A673 (cell line): ENCODE measurements at regions not wholly inside any gene's neighbourhood (a gene's known extent, or its start where the extent isn't known, plus 50 kb on each side); places are given as distances from the start of the nearest gene placed in this dataset.

Source experiments
- BruUV-seq: library from RNA; stranded (reverse); fragments of 400-500 nt; replicated peaks from 2 replicates; lab custom pipeline; 2021; lab: Mats Ljungman, UMichigan
- CTCF ChIA-PET: fragments of 300-600 bp; sonication (Branson Sonifier 250); formaldehyde crosslinking; loops from one replicate; lab custom pipeline; 2022; ENCODE audit warnings: antibody characterized with exemption; lab: Charles Lee
- POLR2A ChIA-PET: fragments of 300-600 bp; sonication (Branson Sonifier 250); formaldehyde crosslinking; loops from one replicate; lab custom pipeline; 2022; ENCODE audit warnings: antibody characterized with exemption; ENCODE audit not compliant: low non-redundant PET; lab: Charles Lee
- DNase-seq: peaks from one replicate; pipeline ENCODE4 v3.0.0-alpha.2; 2015; ENCODE audit warnings: low spot score
- H3K27ac ChIP-seq: fragments of 200-600 bp; sonication (generic); 2 replicates; pipeline ENCODE4 v1.5.1; 2016; ENCODE audit warnings: mixed run types, low read depth, mild to moderate bottlenecking, mixed read lengths, antibody characterized with exemption, low read length; ENCODE audit not compliant: poor library complexity, severe bottlenecking
- H3K27me3 ChIP-seq: fragments of 200-600 bp; sonication (generic); replicated peaks from 2 replicates; pipeline ENCODE4 v1.6.1; 2017; ENCODE audit warnings: mixed run types, low read depth, mild to moderate bottlenecking, mixed read lengths, antibody characterized with exemption, low read length; ENCODE audit not compliant: insufficient read depth, poor library complexity
- H3K36me3 ChIP-seq: fragments of 200-600 bp; sonication (generic); 2 replicates; pipeline ENCODE4 v1.6.1; 2016; ENCODE audit warnings: mixed run types, mild to moderate bottlenecking, mixed read lengths, antibody characterized with exemption, low read length; ENCODE audit not compliant: insufficient read depth, poor library complexity, severe bottlenecking
- H3K4me1 ChIP-seq: fragments of 200-600 bp; sonication (generic); 2 replicates; pipeline ENCODE4 v1.6.1; 2017; ENCODE audit warnings: mixed run types, mild to moderate bottlenecking, mixed read lengths, antibody characterized with exemption, low read length; ENCODE audit not compliant: insufficient read depth, poor library complexity, severe bottlenecking
- H3K4me3 ChIP-seq: fragments of 200-600 bp; sonication (generic); 2 replicates; pipeline ENCODE4 v1.5.1; 2016; ENCODE audit warnings: low read depth, mixed run types, mild to moderate bottlenecking, mixed read lengths, low read length; ENCODE audit not compliant: poor library complexity, severe bottlenecking
- H3K9me3 ChIP-seq: fragments of 200-600 bp; sonication (generic); 2 replicates; pipeline ENCODE4 v1.6.1; 2016; ENCODE audit warnings: mixed run types, low read depth, mild to moderate bottlenecking, mixed read lengths, antibody characterized with exemption, low read length; ENCODE audit not compliant: poor library complexity, severe bottlenecking
- CTCF ChIP-seq: fragments of 300-800, 200-600 bp; sonication (generic); conservative IDR thresholded peaks from 2 replicates; pipeline ENCODE4 v1.5.1; 2017; ENCODE audit warnings: low read depth, mild to moderate bottlenecking, antibody characterized with exemption, low read length, moderate library complexity, mixed read lengths
- EZH2 ChIP-seq: fragments of 200-600 bp; sonication (generic); IDR thresholded peaks from 2 replicates; pipeline ENCODE4 v1.6.1; 2017; ENCODE audit warnings: borderline replicate concordance, low read depth, mild to moderate bottlenecking, mixed read lengths, antibody characterized with exemption, low read length; ENCODE audit not compliant: poor library complexity, severe bottlenecking
- intact Hi-C: fragments of 100-400 bp; cut with micrococcal nuclease; formaldehyde crosslinking; loops from one replicate; pipeline ENCODE4 v1.10.0; 2022; ENCODE audit not compliant: unreplicated experiment

GRCh38 chr6:169029861-169030260 lies 223.8 kb downstream of the THBS2 start:
- no peaks in the 10 kb centered on the region for H3K36me3 ChIP-seq
- no peak overlapping the region for H3K4me3 ChIP-seq
- ChIA-PET CTCF (no interaction called here), POLR2A (no interaction called here)
- no peaks in the 10 kb centered on the region for H3K9me3 ChIP-seq
- intact Hi-C loops = no loop called here
- BruUV-seq = no TSS peak
- H3K27ac ChIP-seq = no peak overlapping the region
- TF ChIP-seq EZH2 (no peak), CTCF (no peak)
- DNase-seq = no peak
- no peaks in the 10 kb centered on the region for H3K4me1 ChIP-seq
- H3K27me3 ChIP-seq = no peaks in the 10 kb centered on the region

DNA sequence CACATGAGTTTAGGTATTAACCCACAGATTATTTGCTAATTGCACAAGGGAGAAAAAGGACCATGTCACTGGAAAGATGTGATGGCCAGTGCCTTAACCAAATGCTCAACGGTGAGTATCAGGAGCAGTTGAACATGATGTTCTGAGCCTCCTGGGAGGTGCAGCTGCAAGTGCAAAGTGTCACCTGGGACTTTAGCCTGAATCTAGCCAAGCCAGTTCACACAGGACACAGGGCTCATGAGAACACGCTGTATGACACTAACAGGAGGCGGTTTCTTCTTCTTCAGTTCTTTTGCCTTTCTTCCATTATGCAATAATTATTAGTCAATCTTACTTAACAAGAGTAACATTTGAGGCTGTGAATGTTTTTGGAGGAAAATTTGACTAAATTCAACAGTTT lies 225.3 kb downstream of the THBS2 start:
- no TSS peak for BruUV-seq
- Histone ChIP-seq H3K36me3 (no peaks in the 10 kb centered on the region), H3K27ac (no peak overlapping the region), H3K27me3 (no peaks in the 10 kb centered on the region), H3K4me1 (no peaks in the 10 kb centered on the region), H3K9me3 (peaks cover 5% of the 10 kb centered on the region), H3K4me3 (no peak overlapping the region)
- no peak for DNase-seq
- ChIA-PET CTCF (no interaction called here), POLR2A (no interaction called here)
- TF ChIP-seq EZH2 (no peak), CTCF (no peak)
- intact Hi-C loops = no loop called here

DNA sequence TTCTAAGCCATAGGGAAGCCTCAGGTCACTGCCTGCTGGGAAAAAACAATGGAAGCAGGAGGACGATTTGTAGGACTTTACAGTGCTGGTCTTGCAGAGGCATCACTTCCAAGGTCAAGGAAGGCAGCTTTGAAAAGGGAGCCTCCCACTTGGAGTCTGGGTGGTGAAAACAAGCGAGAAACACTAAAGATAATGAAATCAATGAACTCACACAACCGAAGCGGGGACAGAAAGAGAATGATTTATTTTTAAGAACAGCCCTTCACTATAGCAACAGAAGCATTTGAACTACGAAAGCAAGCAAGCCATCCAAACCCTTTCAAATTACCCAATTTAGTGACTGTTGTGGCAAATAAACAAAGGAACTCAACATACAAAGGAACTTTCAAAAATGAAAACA lies 227.5 kb downstream of the THBS2 start:
- H3K27me3 ChIP-seq = no peaks in the 10 kb centered on the region
- BruUV-seq = no TSS peak
- CTCF ChIA-PET = no interaction called here
- intact Hi-C loops = no loop called here
- H3K27ac ChIP-seq = no peak overlapping the region
- H3K9me3 ChIP-seq = peaks cover 5% of the 10 kb centered on the region
- H3K36me3 ChIP-seq = no peaks in the 10 kb centered on the region
- POLR2A ChIA-PET = no interaction called here
- H3K4me1 ChIP-seq = no peaks in the 10 kb centered on the region
- TF ChIP-seq CTCF = no peak
- TF ChIP-seq EZH2 = no peak
- no peak for DNase-seq
- no peak overlapping the region for H3K4me3 ChIP-seq
